GM12891 (cell line): ENCODE measurements at regions not wholly inside any gene's neighbourhood (a gene's known extent, or its start where the extent isn't known, plus 50 kb on each side); places are given as distances from the start of the nearest gene placed in this dataset.

Source experiments
- POLR2AphosphoS5 ChIP-seq: IDR thresholded peaks from 2 replicates; pipeline ENCODE4 v1.6.1; 2011; ENCODE audit warnings: low read depth, low read length, control low read depth
- SPI1 ChIP-seq: IDR thresholded peaks from 2 replicates; pipeline ENCODE4 v1.6.1; 2011; ENCODE audit warnings: low read depth, low read length, control low read depth
- TAF1 ChIP-seq: IDR thresholded peaks from 2 replicates; pipeline ENCODE4 v1.6.1; 2011; ENCODE audit warnings: low read depth, low read length, control low read depth

DNA sequence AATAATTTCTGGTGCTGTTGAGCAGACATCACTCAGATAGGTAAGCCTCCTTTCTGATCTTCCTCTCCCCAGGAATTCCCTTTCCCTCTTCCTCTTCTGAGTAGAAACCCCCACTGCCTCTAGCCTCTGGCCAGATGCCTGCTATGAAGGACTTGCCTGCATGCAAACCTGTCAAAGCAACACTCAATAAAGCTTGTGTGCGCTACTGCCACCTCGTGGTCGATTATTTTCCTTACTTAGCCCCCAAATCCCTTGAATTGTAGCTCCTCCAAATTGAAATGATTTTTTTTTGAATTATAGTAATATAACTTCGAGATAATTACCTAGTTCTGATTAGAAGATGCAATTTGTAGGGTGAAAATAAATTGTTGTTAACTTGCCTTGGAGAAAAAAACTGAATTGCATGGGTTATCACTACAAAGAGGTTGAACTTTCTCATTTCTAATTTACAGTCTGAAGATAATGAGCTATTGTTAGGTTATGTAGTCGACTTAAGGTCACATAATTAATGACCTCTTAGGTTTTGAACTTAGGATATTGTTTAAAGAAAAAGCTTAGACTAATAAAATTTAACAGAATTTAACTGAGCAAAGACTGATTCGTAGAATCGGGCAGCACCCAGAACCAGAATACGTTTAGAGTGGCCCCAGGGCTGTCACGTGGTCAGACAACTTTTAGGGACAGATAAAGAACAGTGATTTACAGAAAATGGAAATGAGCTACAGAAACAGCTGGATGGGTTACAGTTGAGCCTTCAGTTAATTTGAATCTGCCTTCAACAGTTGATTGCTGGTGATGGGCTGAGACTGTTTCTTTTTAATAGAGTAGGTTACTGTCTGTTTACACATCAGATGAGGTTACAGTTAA is 269.3 kb downstream of the ARPP21 start:
- TF ChIP-seq POLR2AphosphoS5: no peak
- no peak for TF ChIP-seq TAF1
- TF ChIP-seq SPI1: no peak
